Brain microvascular endothelial cell (primary cell): ENCODE measurements at regions not wholly inside any gene's neighbourhood (a gene's known extent, or its start where the extent isn't known, plus 50 kb on each side); places are given as distances from the start of the nearest gene placed in this dataset.

Experiments
- DNase-seq: peaks from one replicate; pipeline ENCODE4 v3.0.0-alpha.2; 2020
- H3K27ac ChIP-seq: fragments of 250-450 bp; sonication (Bioruptor Pico); 2 replicates; pipeline ENCODE4 v1.5.1; 2020; ENCODE audit warnings: mild to moderate bottlenecking, moderate library complexity
- H3K27me3 ChIP-seq: fragments of 250-450 bp; sonication (Bioruptor Pico); replicated peaks from 2 replicates; pipeline ENCODE4 v1.5.1; 2020; ENCODE audit warnings: mild to moderate bottlenecking
- H3K36me3 ChIP-seq: fragments of 250-450 bp; sonication (Bioruptor Pico); replicated peaks from 2 replicates; pipeline ENCODE4 v1.5.1; 2020; ENCODE audit warnings: mild to moderate bottlenecking
- H3K4me3 ChIP-seq: 2 replicates; pipeline ENCODE4 v1.5.1; 2011; ENCODE audit warnings: low read depth, mild to moderate bottlenecking, control low read depth, low read length, moderate library complexity
- CTCF ChIP-seq: IDR thresholded peaks from 2 replicates; pipeline ENCODE4 v1.5.1; 2011; ENCODE audit warnings: low read depth, mild to moderate bottlenecking, moderate library complexity, low read length, control low read depth, inconsistent platforms; ENCODE audit errors: missing control alignments
- in situ Hi-C: cut with HindIII; loops from 2 replicates; pipeline ENCODE4 v1.10.0; 2017; ENCODE audit warnings: low sequenced_read_pairs, low pct_ligation_motif_present

- H3K27ac ChIP-seq = no peak overlapping the region
- no peak overlapping the region for H3K4me3 ChIP-seq
- H3K36me3 ChIP-seq = no peaks in the 10 kb centered on the region
- no peaks in the 10 kb centered on the region for H3K27me3 ChIP-seq
- no peak for TF ChIP-seq CTCF
- no peak for DNase-seq
- in situ Hi-C loops = no loop called here
Observed at GRCh38 chr2:2795438-2796091, 464.5 kb upstream of the MYT1L start.

GRCh38 chr2:2793925-2794560, 463.0 kb upstream of the MYT1L start:
- Histone ChIP-seq H3K36me3 (no peaks in the 10 kb centered on the region), H3K27ac (no peak overlapping the region), H3K4me3 (no peak overlapping the region), H3K27me3 (no peaks in the 10 kb centered on the region)
- no peak for TF ChIP-seq CTCF
- in situ Hi-C loops = no loop called here
- no peak for DNase-seq

- no peak overlapping the region for H3K27ac ChIP-seq
- in situ Hi-C loops = no loop called here
- TF ChIP-seq CTCF = no peak
- no peak for DNase-seq
- no peaks in the 10 kb centered on the region for H3K27me3 ChIP-seq
- no peaks in the 10 kb centered on the region for H3K36me3 ChIP-seq
- H3K4me3 ChIP-seq = no peak overlapping the region
Observed at GRCh38 chr2:2793514-2793913, 462.4 kb upstream of the MYT1L start.

- in situ Hi-C loops = no loop called here
- H3K4me3 ChIP-seq = no peak overlapping the region
- no peak for TF ChIP-seq CTCF
- DNase-seq = no peak
- no peak overlapping the region for H3K27ac ChIP-seq
- no peaks in the 10 kb centered on the region for H3K27me3 ChIP-seq
- no peaks in the 10 kb centered on the region for H3K36me3 ChIP-seq
Observed at GRCh38 chr2:2791606-2792005, 460.5 kb upstream of the MYT1L start.

GRCh38 chr2:2791031-2791430, 460.0 kb upstream of the MYT1L start:
- in situ Hi-C loops = no loop called here
- Histone ChIP-seq H3K4me3 (no peak overlapping the region), H3K36me3 (no peaks in the 10 kb centered on the region), H3K27ac (no peak overlapping the region), H3K27me3 (no peaks in the 10 kb centered on the region)
- no peak for TF ChIP-seq CTCF
- no peak for DNase-seq

GRCh38 chr2:2788076-2788475, 457.0 kb upstream of the MYT1L start:
- Histone ChIP-seq H3K4me3 (no peak overlapping the region), H3K36me3 (no peaks in the 10 kb centered on the region), H3K27me3 (no peaks in the 10 kb centered on the region), H3K27ac (no peak overlapping the region)
- no peak for DNase-seq
- in situ Hi-C loops = no loop called here
- TF ChIP-seq CTCF = no peak
